OCI-LY1 (cell line): ENCODE measurements at regions not wholly inside any gene's neighbourhood (a gene's known extent, or its start where the extent isn't known, plus 50 kb on each side); places are given as distances from the start of the nearest gene placed in this dataset.

Experiments used
- EZH2 ChIP-seq: fragments of 200-600 bp; sonication (generic), shearing (Covaris generic); IDR thresholded peaks from 2 replicates; pipeline ENCODE4 v1.8.0; 2017; ENCODE audit warnings: borderline replicate concordance, mixed run types, mild to moderate bottlenecking, antibody characterized with exemption, low read length, moderate library complexity, mixed read lengths
- TF ChIP-seq, protein P1 (sequence below): fragments of 200-600 bp; sonication (generic), shearing (Covaris generic); IDR thresholded peaks from 2 replicates; pipeline ENCODE4 v1.5.1; 2017; ENCODE audit warnings: mild to moderate bottlenecking, antibody characterized with exemption, low read length, moderate library complexity, mixed read lengths

GRCh38 chr3:78143000-78143399 is 1103.1 kb downstream of the ROBO2 start:
- TF ChIP-seq, protein P1, sequence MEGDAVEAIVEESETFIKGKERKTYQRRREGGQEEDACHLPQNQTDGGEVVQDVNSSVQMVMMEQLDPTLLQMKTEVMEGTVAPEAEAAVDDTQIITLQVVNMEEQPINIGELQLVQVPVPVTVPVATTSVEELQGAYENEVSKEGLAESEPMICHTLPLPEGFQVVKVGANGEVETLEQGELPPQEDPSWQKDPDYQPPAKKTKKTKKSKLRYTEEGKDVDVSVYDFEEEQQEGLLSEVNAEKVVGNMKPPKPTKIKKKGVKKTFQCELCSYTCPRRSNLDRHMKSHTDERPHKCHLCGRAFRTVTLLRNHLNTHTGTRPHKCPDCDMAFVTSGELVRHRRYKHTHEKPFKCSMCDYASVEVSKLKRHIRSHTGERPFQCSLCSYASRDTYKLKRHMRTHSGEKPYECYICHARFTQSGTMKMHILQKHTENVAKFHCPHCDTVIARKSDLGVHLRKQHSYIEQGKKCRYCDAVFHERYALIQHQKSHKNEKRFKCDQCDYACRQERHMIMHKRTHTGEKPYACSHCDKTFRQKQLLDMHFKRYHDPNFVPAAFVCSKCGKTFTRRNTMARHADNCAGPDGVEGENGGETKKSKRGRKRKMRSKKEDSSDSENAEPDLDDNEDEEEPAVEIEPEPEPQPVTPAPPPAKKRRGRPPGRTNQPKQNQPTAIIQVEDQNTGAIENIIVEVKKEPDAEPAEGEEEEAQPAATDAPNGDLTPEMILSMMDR, result no peak
- TF ChIP-seq EZH2, result no peak
